IPS-15b (cell line): ENCODE measurements at regions not wholly inside any gene's neighbourhood (a gene's known extent, or its start where the extent isn't known, plus 50 kb on each side); places are given as distances from the start of the nearest gene placed in this dataset.

ENCODE experiments used
- H3K27me3 ChIP-seq: one replicate; pipeline ENCODE4 v1.6.1; 2013; ENCODE audit warnings: low read length; ENCODE audit not compliant: control insufficient read depth, insufficient read depth
- H3K36me3 ChIP-seq: one replicate; pipeline ENCODE4 v1.6.1; 2013; ENCODE audit warnings: low read length; ENCODE audit not compliant: control insufficient read depth, insufficient read depth
- H3K4me1 ChIP-seq: one replicate; pipeline ENCODE4 v1.6.1; 2013; ENCODE audit warnings: mild to moderate bottlenecking, low read length; ENCODE audit not compliant: control insufficient read depth, insufficient read depth
- H3K4me3 ChIP-seq: one replicate; pipeline ENCODE4 v1.5.1; 2013; ENCODE audit warnings: low read depth, low read length
- H3K9ac ChIP-seq: one replicate; pipeline ENCODE4 v1.6.1; 2013; ENCODE audit warnings: low read depth, mild to moderate bottlenecking, low read length
- H3K9me3 ChIP-seq: one replicate; pipeline ENCODE4 v1.6.1; 2013; ENCODE audit warnings: mild to moderate bottlenecking, low read length; ENCODE audit not compliant: control insufficient read depth, insufficient read depth

DNA sequence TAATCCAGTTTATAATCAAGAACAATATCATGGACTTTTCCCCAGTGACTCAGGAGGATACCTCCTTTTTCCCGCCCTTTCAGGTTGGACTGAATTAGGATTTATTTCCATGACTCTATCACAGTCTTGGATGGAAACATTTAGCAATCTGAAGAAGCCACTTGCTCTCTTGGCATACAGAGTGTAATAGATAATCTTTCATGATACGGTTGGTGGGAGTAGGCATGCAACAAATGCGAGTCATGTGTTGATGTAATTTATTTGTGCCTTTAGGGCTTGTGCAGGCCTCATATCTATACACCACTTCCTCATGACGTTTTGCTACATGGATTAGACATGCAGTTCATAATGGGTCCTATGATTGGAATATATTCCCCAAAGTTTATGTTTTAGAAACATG, 54.2 kb upstream of the MCTP2 start:
- Histone ChIP-seq H3K27me3 (no peaks in the 10 kb centered on the region), H3K9me3 (no peaks in the 10 kb centered on the region), H3K9ac (no peak overlapping the region), H3K4me3 (no peak overlapping the region), H3K4me1 (no peaks in the 10 kb centered on the region), H3K36me3 (no peaks in the 10 kb centered on the region)

DNA sequence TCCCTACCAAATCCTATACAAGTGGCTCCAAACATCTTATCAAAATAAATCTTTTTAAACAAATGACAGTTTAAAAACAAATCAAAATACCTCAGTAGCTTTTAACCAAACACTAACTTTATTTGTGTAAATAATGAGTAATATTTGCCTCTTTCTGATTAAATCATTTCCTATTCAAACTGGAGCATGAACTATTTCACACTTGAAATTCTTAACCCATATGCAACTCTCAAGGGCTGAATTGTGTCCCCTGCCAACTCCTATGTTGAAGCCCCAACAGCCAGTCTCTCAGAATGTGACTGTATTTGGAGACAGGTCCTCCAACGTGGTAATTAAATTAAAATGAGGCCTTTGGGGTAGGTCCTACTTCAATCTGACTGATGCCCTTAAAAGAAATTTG, 55.9 kb upstream of the MCTP2 start:
- no peak overlapping the region for H3K9ac ChIP-seq
- H3K4me1 ChIP-seq, result no peaks in the 10 kb centered on the region
- H3K4me3 ChIP-seq, result no peak overlapping the region
- no peaks in the 10 kb centered on the region for H3K36me3 ChIP-seq
- H3K9me3 ChIP-seq, result no peaks in the 10 kb centered on the region
- no peaks in the 10 kb centered on the region for H3K27me3 ChIP-seq

DNA sequence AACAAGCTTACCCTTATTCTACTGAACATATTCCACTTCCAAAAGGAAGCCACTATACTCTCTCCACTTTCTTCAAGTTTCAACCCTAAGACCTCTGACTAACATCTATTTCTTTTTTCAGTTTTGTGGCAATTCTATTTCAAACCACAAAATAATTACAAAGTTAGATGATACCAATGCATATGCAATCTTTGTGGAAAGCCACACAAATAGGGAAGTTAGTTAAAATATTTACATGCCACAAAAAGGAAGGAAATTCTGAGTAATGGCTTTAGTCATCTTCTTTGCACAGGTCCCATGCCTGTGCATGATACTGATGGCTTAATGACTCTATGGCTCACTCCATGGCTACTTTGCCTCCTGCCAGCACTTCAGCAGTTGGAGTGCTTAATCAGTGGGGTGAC, 57.0 kb upstream of the MCTP2 start:
- no peak overlapping the region for H3K9ac ChIP-seq
- no peak overlapping the region for H3K4me3 ChIP-seq
- no peaks in the 10 kb centered on the region for H3K36me3 ChIP-seq
- no peaks in the 10 kb centered on the region for H3K4me1 ChIP-seq
- H3K27me3 ChIP-seq, result no peaks in the 10 kb centered on the region
- no peaks in the 10 kb centered on the region for H3K9me3 ChIP-seq

DNA sequence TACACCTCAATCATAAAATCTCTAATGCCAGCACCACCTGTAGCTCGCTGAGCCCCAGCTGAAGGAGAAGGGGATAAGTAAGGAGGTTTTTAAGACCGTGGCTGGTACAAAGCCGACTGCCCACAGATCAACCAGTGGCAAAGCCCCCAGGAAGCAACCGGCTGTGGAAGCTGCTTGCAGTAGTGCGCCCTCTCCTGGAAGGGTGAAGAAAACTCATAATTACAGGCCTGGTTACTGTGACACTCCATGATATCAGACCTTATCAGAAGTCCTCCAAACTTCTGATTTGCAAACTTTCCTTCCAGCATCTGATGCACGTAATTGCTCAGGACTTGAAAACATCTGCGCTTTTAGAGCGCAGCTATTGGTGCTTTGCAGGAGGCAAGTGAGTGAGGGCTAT, 63.1 kb upstream of the MCTP2 start:
- Histone ChIP-seq H3K36me3 (no peaks in the 10 kb centered on the region), H3K4me1 (no peaks in the 10 kb centered on the region), H3K9ac (no peak overlapping the region), H3K9me3 (no peaks in the 10 kb centered on the region), H3K4me3 (no peak overlapping the region), H3K27me3 (no peaks in the 10 kb centered on the region)

DNA sequence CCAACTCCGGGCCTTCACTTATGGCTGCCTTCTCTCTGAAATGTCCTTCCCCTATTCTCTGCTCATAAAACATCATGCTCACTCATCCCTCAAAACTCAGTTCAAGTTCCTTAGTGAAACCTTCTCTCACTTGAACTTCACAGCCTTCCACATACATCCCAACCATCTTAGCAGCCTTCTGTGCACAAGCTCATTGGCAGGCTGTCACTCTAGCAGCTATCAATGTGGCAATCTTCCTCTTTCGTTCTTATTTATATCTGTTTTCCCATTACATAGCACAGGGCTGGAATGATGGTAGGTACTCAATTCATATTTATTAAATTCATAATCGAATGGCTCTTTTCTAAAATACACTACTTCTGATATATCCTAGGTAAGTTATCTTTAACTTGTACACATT, 66.4 kb upstream of the MCTP2 start:
- no peaks in the 10 kb centered on the region for H3K9me3 ChIP-seq
- H3K4me1 ChIP-seq, result no peaks in the 10 kb centered on the region
- H3K4me3 ChIP-seq, result no peak overlapping the region
- H3K27me3 ChIP-seq, result no peaks in the 10 kb centered on the region
- no peak overlapping the region for H3K9ac ChIP-seq
- no peaks in the 10 kb centered on the region for H3K36me3 ChIP-seq

DNA sequence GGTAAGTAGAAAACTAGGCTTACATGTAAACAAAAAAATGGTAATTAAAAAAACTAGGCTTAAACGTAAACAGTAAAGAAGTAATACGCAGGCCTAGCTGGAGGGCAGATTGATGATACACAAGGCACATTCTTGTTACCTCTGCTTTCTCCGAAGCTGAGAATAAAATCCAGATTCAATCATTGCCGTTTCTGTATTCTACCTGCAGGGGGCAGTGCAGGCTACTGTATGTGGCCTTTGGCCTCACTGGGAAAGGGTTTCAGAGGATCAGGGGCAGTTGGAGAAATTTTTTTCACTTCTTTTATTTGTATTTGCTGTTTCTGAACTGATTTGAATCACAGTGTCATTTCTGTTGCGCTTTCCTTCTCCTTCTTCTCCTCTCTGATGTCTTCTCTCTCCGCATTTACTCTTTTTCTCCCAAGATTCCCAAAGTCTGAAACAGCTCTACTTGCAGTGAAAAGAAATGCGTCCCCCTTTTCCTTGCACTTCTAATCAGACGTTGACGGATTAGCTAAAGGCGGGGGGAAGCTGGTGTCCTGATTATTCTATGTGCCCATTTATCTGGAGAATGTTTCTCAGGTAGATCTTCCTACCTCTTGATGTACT, 67.1 kb upstream of the MCTP2 start:
- no peaks in the 10 kb centered on the region for H3K4me1 ChIP-seq
- no peaks in the 10 kb centered on the region for H3K9me3 ChIP-seq
- no peaks in the 10 kb centered on the region for H3K36me3 ChIP-seq
- no peak overlapping the region for H3K9ac ChIP-seq
- H3K27me3 ChIP-seq, result no peaks in the 10 kb centered on the region
- no peak overlapping the region for H3K4me3 ChIP-seq

DNA sequence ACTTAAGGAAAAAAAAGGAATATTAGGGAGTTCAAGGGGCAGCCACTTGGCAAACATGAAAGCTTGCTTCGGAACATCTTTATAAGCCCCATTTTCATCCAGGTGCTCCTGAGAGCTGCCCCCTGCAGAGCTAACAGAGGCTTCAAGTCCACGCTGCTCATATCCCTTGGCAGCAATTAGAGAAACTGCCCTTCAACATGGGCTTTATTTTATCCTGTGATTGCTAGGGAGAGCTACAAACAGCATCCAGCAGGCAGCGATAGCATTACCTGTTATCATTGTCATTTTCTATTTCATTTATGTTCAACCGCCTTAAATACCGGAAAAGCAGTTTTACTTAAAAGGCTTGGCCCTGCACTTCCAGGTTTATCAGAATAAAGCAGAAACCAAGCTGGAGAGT, 68.4 kb upstream of the MCTP2 start:
- Histone ChIP-seq H3K9ac (no peak overlapping the region), H3K4me3 (no peak overlapping the region), H3K9me3 (no peaks in the 10 kb centered on the region), H3K27me3 (no peaks in the 10 kb centered on the region), H3K36me3 (no peaks in the 10 kb centered on the region), H3K4me1 (no peaks in the 10 kb centered on the region)

DNA sequence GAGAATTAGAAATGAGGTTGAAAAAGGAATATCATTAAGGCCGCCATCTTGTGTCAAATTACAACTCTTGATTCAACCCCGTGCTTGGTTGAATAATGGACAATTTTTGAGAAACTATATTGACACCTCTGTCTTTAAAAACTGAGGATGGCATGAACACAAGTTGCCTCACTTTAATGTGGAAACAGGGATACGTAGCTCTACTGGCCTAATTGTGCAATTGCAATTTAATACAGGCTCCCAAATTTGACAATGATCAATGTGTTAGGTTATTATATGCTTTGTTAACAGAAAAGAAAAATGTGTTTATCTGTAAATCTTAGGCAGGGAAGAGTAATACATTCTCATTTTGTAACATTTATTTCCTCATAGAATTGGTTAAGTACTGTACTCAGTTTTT, 77.1 kb upstream of the MCTP2 start:
- Histone ChIP-seq H3K9me3 (no peaks in the 10 kb centered on the region), H3K27me3 (no peaks in the 10 kb centered on the region), H3K36me3 (no peaks in the 10 kb centered on the region), H3K9ac (no peak overlapping the region), H3K4me1 (no peaks in the 10 kb centered on the region), H3K4me3 (no peak overlapping the region)

DNA sequence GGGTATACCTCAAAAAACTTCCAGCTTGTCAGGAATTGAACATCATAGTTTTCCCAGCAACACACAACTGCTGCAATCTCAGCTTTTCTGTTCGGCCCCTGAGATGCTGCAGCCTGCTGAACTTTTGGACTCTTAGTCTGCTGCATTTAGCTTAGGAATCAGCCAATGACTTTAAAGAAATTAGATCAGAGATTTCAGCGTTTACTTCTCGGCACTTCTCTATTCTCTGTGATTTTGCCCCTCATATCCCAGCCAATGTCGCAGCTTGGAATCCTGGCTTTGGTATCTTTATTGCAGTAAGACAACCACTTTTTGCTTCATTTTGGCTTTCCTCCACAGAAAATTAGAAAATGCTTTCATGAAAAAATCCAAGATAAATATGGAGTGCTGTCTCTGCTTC, 86.3 kb upstream of the MCTP2 start:
- Histone ChIP-seq H3K36me3 (no peaks in the 10 kb centered on the region), H3K4me3 (no peak overlapping the region), H3K4me1 (no peaks in the 10 kb centered on the region), H3K27me3 (no peaks in the 10 kb centered on the region), H3K9me3 (no peaks in the 10 kb centered on the region), H3K9ac (no peak overlapping the region)

DNA sequence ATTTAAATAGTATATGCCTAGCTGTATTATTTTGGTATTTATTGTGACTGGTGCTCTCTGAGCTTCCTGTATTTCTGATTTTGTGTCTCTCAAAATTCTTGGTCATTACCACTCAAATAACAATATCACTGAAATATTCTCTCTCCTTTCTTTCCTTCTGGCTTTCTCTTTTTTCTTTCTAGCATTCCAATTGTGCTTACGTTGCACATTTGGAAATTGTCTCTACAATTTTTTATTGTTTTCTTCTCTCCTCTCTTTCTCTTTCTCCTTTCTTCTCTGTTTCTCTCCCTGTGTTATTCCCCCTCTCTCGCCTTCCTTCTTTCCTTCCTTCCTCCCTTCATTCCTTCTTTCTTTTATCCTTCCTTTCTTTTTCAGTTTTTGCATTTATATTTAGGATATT, 89.6 kb upstream of the MCTP2 start:
- Histone ChIP-seq H3K4me3 (no peak overlapping the region), H3K9me3 (no peaks in the 10 kb centered on the region), H3K27me3 (no peaks in the 10 kb centered on the region), H3K36me3 (no peaks in the 10 kb centered on the region), H3K4me1 (no peaks in the 10 kb centered on the region), H3K9ac (no peak overlapping the region)

DNA sequence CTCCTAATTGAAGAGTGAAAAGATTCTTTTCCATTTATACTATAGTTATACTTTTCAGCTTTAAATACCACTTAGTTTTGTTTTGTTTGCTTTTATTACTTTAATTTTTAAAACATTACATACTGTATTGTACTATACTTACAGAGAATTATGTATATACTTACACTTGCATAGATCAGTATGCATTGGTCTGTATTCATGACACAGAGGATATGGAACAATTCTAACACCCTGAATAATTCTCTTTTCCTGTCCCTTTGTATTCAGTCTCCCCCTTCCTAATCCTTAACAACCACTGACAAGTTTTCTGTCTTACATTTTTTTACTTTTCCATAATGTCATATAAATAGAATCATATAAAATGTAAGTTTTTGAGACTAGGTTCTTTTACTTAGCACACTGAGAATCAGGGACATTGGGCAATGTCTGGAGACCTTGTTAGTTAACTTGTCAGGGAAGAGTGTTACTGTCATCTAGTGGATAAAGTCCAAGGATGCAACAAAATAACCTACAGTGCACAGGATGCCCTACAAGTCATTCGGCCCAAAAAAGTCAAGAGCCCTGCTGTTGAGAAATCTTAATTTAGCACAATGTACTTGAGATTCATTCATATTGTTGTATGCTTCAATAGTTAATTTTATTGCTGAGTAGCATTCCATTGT, 95.7 kb upstream of the MCTP2 start:
- H3K36me3 ChIP-seq, result no peaks in the 10 kb centered on the region
- no peak overlapping the region for H3K4me3 ChIP-seq
- H3K9ac ChIP-seq, result no peak overlapping the region
- H3K4me1 ChIP-seq, result no peaks in the 10 kb centered on the region
- no peaks in the 10 kb centered on the region for H3K27me3 ChIP-seq
- no peaks in the 10 kb centered on the region for H3K9me3 ChIP-seq

DNA sequence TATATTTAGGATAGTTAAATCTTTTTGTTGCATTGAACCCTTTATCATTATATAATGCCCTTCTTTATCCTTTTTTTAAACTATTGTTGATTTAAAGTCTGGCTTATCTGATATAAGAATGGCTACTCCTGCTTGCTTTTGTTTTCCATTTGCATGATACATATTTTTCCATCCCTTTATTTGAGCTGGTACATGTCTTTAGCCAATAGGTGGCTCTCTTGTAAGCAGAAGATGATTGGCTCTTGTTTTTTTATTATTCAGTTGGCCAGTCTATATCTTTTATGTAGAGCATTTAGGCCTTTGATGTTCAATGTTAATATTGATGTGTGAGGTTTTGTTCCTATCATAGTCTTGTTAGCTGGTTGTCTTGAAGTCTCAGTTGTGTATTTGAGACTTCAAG, 99.5 kb upstream of the MCTP2 start:
- Histone ChIP-seq H3K4me1 (no peaks in the 10 kb centered on the region), H3K36me3 (no peaks in the 10 kb centered on the region), H3K9ac (no peak overlapping the region), H3K4me3 (no peak overlapping the region), H3K27me3 (no peaks in the 10 kb centered on the region), H3K9me3 (no peaks in the 10 kb centered on the region)
